IMR-90 (cell line): ENCODE measurements at regions not wholly inside any gene's neighbourhood (a gene's known extent, or its start where the extent isn't known, plus 50 kb on each side); places are given as distances from the start of the nearest gene placed in this dataset.

Source experiments
- CEBPB ChIP-seq: IDR thresholded peaks from 2 replicates; pipeline ENCODE4 v1.6.1; 2012; ENCODE audit warnings: low read depth, low read length, improper control_type of control experiment
- FOS ChIP-seq: fragments of 150-350 bp; IDR thresholded peaks from 2 replicates; pipeline ENCODE4 v1.6.1; 2016; ENCODE audit warnings: low read depth, low read length
- MAFK ChIP-seq: IDR thresholded peaks from 2 replicates; pipeline ENCODE4 v1.6.1; 2012; ENCODE audit warnings: low read depth, low read length, improper control_type of control experiment
- MAZ ChIP-seq: IDR thresholded peaks from 2 replicates; pipeline ENCODE4 v1.6.1; 2012; ENCODE audit warnings: low read depth, mild to moderate bottlenecking, low read length, improper control_type of control experiment, moderate library complexity, borderline replicate concordance
- MXI1 ChIP-seq: IDR thresholded peaks from 2 replicates; pipeline ENCODE4 v1.6.1; 2012; ENCODE audit warnings: low read depth, mild to moderate bottlenecking, low read length, moderate library complexity, borderline replicate concordance
- POLR2A ChIP-seq: IDR thresholded peaks from 2 replicates; pipeline ENCODE4 v1.6.1; 2012; ENCODE audit warnings: mild to moderate bottlenecking, low read depth, low read length
- RAD21 ChIP-seq: IDR thresholded peaks from 2 replicates; pipeline ENCODE4 v1.6.1; 2012; ENCODE audit warnings: low read length, improper control_type of control experiment
- RCOR1 ChIP-seq: IDR thresholded peaks from 2 replicates; pipeline ENCODE4 v1.6.1; 2012; ENCODE audit warnings: mild to moderate bottlenecking, low read length, improper control_type of control experiment; ENCODE audit not compliant: insufficient replicate concordance
- RFX5 ChIP-seq: IDR thresholded peaks from 2 replicates; pipeline ENCODE4 v1.8.0; 2012; ENCODE audit warnings: low read depth, mild to moderate bottlenecking, low read length, moderate library complexity
- SMC3 ChIP-seq: fragments of 150-350 bp; IDR thresholded peaks from 2 replicates; pipeline ENCODE4 v1.6.1; 2016; ENCODE audit warnings: low read depth, mild to moderate bottlenecking, antibody characterized with exemption, low read length, moderate library complexity
- TF ChIP-seq, protein P1 (sequence below): conservative IDR thresholded peaks from 2 replicates; pipeline ENCODE4 v1.5.1; 2012; ENCODE audit warnings: mild to moderate bottlenecking, low read depth, low read length, improper control_type of control experiment
- TF ChIP-seq, protein P2 (sequence below): fragments of 150-350 bp; IDR thresholded peaks from 2 replicates; pipeline ENCODE4 v1.6.1; 2017; ENCODE audit warnings: mild to moderate bottlenecking, antibody characterized with exemption, low read length, low read depth
- TF ChIP-seq, protein P3 (sequence below): fragments of 150-350 bp; IDR thresholded peaks from 2 replicates; pipeline ENCODE4 v1.6.1; 2016; ENCODE audit warnings: low read depth, mild to moderate bottlenecking, low read length, moderate library complexity, borderline replicate concordance

DNA sequence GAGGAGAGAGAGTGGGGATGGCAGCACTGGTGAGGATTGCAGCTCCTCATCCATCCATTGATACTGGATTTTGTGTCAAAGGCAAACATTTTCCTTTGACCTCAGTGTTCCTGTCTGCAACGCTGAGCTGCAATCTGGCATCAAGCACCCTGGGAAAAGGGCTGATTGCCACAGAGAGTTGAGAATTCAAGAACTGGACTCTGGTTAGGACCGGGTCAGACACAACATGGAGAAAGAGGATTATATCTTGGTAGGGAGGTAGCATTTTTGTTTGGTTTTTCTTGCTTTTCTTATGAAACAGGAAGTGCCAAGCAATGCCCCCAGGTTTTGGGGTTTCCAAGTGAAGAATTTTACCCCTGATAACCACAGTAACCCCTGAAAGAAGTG is 81.9 kb upstream of the PKDCC start:
- TF ChIP-seq POLR2A (no peak), RAD21 (no peak), RFX5 (no peak), MXI1 (no peak), RCOR1 (no peak), MAFK (no peak), MAZ (no peak), CEBPB (peak; percentile 16; the same call in 1 of the 2 replicates), FOS (no peak), SMC3 (no peak)
- TF ChIP-seq, protein P1, sequence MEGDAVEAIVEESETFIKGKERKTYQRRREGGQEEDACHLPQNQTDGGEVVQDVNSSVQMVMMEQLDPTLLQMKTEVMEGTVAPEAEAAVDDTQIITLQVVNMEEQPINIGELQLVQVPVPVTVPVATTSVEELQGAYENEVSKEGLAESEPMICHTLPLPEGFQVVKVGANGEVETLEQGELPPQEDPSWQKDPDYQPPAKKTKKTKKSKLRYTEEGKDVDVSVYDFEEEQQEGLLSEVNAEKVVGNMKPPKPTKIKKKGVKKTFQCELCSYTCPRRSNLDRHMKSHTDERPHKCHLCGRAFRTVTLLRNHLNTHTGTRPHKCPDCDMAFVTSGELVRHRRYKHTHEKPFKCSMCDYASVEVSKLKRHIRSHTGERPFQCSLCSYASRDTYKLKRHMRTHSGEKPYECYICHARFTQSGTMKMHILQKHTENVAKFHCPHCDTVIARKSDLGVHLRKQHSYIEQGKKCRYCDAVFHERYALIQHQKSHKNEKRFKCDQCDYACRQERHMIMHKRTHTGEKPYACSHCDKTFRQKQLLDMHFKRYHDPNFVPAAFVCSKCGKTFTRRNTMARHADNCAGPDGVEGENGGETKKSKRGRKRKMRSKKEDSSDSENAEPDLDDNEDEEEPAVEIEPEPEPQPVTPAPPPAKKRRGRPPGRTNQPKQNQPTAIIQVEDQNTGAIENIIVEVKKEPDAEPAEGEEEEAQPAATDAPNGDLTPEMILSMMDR: no peak
- TF ChIP-seq, protein P2, sequence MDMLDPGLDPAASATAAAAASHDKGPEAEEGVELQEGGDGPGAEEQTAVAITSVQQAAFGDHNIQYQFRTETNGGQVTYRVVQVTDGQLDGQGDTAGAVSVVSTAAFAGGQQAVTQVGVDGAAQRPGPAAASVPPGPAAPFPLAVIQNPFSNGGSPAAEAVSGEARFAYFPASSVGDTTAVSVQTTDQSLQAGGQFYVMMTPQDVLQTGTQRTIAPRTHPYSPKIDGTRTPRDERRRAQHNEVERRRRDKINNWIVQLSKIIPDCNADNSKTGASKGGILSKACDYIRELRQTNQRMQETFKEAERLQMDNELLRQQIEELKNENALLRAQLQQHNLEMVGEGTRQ: no peak
- TF ChIP-seq, protein P3, sequence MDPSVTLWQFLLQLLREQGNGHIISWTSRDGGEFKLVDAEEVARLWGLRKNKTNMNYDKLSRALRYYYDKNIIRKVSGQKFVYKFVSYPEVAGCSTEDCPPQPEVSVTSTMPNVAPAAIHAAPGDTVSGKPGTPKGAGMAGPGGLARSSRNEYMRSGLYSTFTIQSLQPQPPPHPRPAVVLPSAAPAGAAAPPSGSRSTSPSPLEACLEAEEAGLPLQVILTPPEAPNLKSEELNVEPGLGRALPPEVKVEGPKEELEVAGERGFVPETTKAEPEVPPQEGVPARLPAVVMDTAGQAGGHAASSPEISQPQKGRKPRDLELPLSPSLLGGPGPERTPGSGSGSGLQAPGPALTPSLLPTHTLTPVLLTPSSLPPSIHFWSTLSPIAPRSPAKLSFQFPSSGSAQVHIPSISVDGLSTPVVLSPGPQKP: no peak
